Bronchial epithelial cell (primary cell): ENCODE measurements at regions not wholly inside any gene's neighbourhood (a gene's known extent, or its start where the extent isn't known, plus 50 kb on each side); places are given as distances from the start of the nearest gene placed in this dataset.
A peak's percentile ranks its signal among the peaks of the same experiment; 100 is the strongest.

Experiments
- DNase-seq: peaks from one replicate; pipeline ENCODE4 v3.0.0-alpha.2; 2010; ENCODE audit warnings: low read depth
- FAIRE-seq: peaks from 2 replicates; lab custom pipeline; 2011; peaks lifted over from hg19 to GRCh38; lab: Jason Lieb, UNC
- H3K27me3 ChIP-seq: 2 replicates; pipeline ENCODE4 v1.5.1; 2011; ENCODE audit warnings: low read length; ENCODE audit not compliant: control insufficient read depth, insufficient read depth
- H3K36me3 ChIP-seq: 2 replicates; pipeline ENCODE4 v1.5.1; 2011; ENCODE audit warnings: low read length; ENCODE audit not compliant: control insufficient read depth, insufficient read depth
- H3K4me3 ChIP-seq: 2 replicates; pipeline ENCODE4 v1.5.1; 2011; ENCODE audit warnings: mild to moderate bottlenecking, low read depth, low read length, control low read depth
- TF ChIP-seq, protein P1 (sequence below): IDR thresholded peaks from 2 replicates; pipeline ENCODE4 v1.5.1; 2011; ENCODE audit warnings: mild to moderate bottlenecking, moderate library complexity, low read length, control low read depth, inconsistent platforms; ENCODE audit not compliant: insufficient read depth, severe bottlenecking

DNA sequence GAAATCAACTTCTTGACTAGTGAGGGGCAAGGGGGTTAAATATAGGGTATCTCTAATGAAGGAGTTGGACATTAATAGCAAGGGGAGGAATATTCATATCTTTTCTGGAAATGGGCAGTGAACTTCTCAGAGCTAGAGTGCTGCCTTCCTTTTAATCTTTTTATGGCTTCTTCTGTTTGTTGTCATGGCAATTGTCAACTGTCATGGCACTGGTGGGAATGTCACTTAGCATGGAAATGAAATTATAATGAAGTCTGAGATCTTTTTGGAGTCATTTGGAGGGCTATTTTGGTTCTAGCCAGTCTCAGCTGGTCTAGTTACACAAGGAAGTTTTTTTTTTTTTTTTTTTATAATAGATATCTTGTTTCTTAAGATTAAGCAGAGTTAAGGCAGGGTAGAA lies 250.2 kb downstream of the AASDHPPT start:
- TF ChIP-seq, protein P1, sequence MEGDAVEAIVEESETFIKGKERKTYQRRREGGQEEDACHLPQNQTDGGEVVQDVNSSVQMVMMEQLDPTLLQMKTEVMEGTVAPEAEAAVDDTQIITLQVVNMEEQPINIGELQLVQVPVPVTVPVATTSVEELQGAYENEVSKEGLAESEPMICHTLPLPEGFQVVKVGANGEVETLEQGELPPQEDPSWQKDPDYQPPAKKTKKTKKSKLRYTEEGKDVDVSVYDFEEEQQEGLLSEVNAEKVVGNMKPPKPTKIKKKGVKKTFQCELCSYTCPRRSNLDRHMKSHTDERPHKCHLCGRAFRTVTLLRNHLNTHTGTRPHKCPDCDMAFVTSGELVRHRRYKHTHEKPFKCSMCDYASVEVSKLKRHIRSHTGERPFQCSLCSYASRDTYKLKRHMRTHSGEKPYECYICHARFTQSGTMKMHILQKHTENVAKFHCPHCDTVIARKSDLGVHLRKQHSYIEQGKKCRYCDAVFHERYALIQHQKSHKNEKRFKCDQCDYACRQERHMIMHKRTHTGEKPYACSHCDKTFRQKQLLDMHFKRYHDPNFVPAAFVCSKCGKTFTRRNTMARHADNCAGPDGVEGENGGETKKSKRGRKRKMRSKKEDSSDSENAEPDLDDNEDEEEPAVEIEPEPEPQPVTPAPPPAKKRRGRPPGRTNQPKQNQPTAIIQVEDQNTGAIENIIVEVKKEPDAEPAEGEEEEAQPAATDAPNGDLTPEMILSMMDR: no peak
- no peaks in the 10 kb centered on the region for H3K27me3 ChIP-seq
- no peaks in the 10 kb centered on the region for H3K36me3 ChIP-seq
- DNase-seq (no peak), FAIRE-seq (no peak)
- H3K4me3 ChIP-seq: no peak overlapping the region

DNA sequence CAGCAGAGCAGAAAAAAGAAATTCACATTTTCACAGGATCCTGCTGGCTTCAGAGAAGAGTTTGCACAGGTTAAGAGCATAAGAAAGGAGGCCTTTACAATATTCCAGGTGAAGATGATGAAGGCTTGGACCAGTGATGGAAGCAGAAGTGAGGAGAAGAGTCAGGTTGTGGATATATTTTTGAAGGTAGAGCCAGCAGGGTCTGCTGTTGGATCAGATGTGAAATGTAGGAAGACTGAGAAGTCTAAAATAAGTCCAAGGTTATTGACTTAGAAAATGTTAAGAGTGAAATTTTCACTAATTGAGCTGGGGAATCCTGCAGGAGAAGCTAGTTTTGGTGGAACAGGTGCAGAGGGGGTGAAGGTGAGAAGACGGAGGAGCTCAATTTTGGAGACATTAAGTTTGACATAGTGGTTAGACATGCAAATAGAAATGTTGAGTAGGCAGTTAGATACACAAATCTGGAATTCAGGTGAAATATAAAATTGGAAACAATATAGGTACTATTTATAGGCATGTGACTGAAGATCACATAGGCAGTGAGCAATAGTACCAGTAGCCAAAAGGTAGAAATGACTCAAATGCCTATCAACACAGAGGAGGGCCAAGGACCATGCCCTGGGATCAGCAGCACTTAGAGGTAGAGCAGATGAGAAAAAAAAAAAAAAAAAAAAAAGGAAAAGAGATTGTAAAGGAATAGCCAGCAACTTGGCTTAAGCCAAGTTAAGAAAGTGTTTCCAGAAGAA lies 252.0 kb downstream of the AASDHPPT start:
- no peak for FAIRE-seq
- TF ChIP-seq, protein P1: no peak
- no peak overlapping the region for H3K4me3 ChIP-seq
- no peak for DNase-seq
- no peaks in the 10 kb centered on the region for H3K27me3 ChIP-seq
- no peaks in the 10 kb centered on the region for H3K36me3 ChIP-seq

DNA sequence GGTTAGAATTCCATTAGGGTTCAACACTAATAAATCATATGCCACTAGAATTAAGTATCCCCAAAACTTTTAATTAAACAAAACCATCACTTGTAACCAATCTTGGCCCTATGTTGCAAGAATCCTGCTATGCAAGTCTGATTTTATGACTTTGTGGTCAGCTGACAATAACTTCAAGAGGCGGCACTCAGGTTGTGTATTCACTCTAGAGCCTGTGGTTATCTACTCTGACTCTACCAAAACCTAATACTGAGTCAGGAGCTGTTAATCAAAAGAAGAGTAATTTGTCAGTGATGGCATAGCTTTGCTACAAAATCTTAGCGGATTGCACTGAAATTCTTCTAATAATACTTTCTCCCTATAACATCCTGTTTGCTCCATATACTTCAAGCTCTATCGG lies 253.7 kb downstream of the AASDHPPT start:
- no peaks in the 10 kb centered on the region for H3K36me3 ChIP-seq
- TF ChIP-seq, protein P1: no peak
- H3K4me3 ChIP-seq: no peak overlapping the region
- FAIRE-seq: no peak
- DNase-seq: peak; percentile 4
- H3K27me3 ChIP-seq: no peaks in the 10 kb centered on the region

DNA sequence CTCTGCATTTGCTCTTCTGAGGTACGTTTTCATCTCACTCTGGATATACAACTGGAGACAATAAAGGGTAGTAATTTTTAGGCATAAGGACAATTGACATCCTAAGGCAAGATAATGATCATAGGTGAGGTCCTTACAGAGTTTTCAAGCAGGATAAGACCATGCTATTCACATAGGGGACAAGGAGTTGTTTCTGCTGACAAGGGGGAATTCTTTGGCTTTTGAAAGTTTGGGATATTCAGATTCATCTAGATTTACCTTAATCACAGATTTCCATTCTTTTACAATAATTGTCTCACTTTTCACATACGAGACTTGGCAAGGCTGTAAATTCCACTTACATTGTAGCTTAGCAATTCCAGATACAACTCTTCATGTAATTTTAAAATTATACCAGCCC lies 256.2 kb downstream of the AASDHPPT start:
- Histone ChIP-seq H3K4me3 (no peak overlapping the region), H3K36me3 (no peaks in the 10 kb centered on the region), H3K27me3 (no peaks in the 10 kb centered on the region)
- DNase-seq: no peak
- FAIRE-seq: no peak
- TF ChIP-seq, protein P1: no peak

DNA sequence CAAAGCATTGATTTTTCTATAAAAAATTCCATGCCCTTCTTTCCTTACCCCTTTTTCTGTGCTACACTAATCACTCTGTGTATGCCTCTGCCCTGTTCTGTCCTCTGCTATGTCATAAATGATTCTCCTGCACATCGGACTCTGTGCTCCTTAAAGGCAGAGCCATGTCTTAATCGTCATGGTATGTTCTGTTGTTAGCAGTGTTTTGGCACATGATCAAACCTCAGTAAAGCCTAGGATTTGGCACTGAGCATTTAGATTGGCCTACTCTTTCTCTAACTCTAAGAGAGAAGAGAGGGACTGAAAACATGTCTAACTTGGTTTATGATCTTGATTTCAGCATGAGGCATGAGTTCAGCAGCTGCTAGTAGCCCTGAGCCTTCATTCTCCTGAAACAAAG lies 266.9 kb downstream of the AASDHPPT start:
- Histone ChIP-seq H3K27me3 (no peaks in the 10 kb centered on the region), H3K4me3 (no peak overlapping the region), H3K36me3 (no peaks in the 10 kb centered on the region)
- no peak for FAIRE-seq
- TF ChIP-seq, protein P1: no peak
- no peak for DNase-seq

DNA sequence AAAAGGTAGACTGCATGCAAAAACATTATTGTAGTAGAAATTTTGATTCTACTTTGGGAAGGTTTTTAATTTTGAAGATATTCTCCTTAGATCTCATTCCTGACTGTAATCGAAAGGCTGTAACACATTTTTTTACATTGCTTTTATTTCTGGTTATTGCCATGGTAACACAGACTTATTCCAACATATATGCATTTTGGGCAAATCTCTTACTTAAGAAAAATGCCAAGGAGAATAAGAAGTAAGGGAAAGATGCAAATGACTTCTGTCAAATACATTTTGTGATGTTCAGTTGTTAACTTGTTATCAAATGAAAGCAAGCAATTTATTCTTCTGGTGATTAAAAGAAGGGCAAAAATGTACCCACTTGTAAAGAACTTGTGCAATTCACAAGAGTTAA lies 267.5 kb downstream of the AASDHPPT start:
- H3K27me3 ChIP-seq: no peaks in the 10 kb centered on the region

More for the DNA sequence above, 267.5 kb downstream of the AASDHPPT start:
- DNase-seq: no peak
- Histone ChIP-seq H3K36me3 (no peaks in the 10 kb centered on the region), H3K4me3 (no peak overlapping the region)
- no peak for FAIRE-seq
- TF ChIP-seq, protein P1: no peak
